Esophagus squamous epithelium (tissue), 5 donors: ENCODE measurements at regions not wholly inside any gene's neighbourhood (a gene's known extent, or its start where the extent isn't known, plus 50 kb on each side); places are given as distances from the start of the nearest gene placed in this dataset.

Experiments used
- DNase-seq: peaks from one replicate; lab custom pipeline; 2025; lab: John Stamatoyannopoulos, UW
- H3K27ac ChIP-seq, 4 donors: fragments of 200-600 bp; sonication (generic); one replicate each; pipeline ENCODE4 v1.5.1; 2016 to 2019; ENCODE audit warnings: mild to moderate bottlenecking in 1 of 4
- H3K27me3 ChIP-seq, 4 donors: fragments of 200-600 bp; sonication (generic); 1 replicate in 3 of 4; 2 replicates in 1 of 4; pipeline versions ENCODE4 v1.5.1 to v1.6.0; 2017 to 2021; ENCODE audit warnings: antibody characterized with exemption in 1 of 4
- H3K36me3 ChIP-seq, 3 donors: fragments of 200-600 bp; sonication (generic); one replicate each; pipeline ENCODE4 v1.5.1; 2016 to 2019
- H3K4me1 ChIP-seq, 3 donors: fragments of 200-600 bp; sonication (generic); one replicate each; pipeline ENCODE4 v1.5.1; 2017 to 2019
- H3K4me3 ChIP-seq, 4 donors: fragments of 200-600 bp; sonication (generic); 1 replicate in 3 of 4; 2 replicates in 1 of 4; pipeline ENCODE4 v1.5.1; 2016 to 2019; ENCODE audit warnings: mild to moderate bottlenecking in 2 of 4, moderate library complexity in 1 of 4
- H3K9me3 ChIP-seq, 3 donors: fragments of 200-600 bp; sonication (generic); one replicate each; pipeline ENCODE4 v1.5.1; 2016 to 2019
- POLR2A ChIP-seq, 4 donors: fragments of 450-650 bp; IDR thresholded peaks; one replicate each; pipeline ENCODE4 v1.6.1; 2017; ENCODE audit warnings: antibody characterized with exemption in 4 of 4, mild to moderate bottlenecking in 4 of 4, moderate library complexity in 3 of 4
- WGBS, 2 donors: methylation state at CpG; one replicate each; pipeline ENCODE4 v1.1.5; 2018; 5-methylcytosine and 5-hydroxymethylcytosine counted together
- intact Hi-C: fragments of 100-400 bp; cut with DNase I; formaldehyde crosslinking; loops from one replicate; pipeline ENCODE4 v1.15.0; 2022
- TF ChIP-seq, protein P1 (sequence below), 6 experiments: fragments of 450-650 bp in 4 of 6; fragments of 200-600 bp in 2 of 6; sonication (generic) in 2 of 6; IDR thresholded peaks; one replicate each; pipeline ENCODE4 v1.5.1; 2016 to 2019; ENCODE audit warnings: antibody characterized with exemption in 6 of 6, mild to moderate bottlenecking in 4 of 6, moderate library complexity in 4 of 6
- donor health status: DM: yes; HTN: yes; CAD: no.

DNA sequence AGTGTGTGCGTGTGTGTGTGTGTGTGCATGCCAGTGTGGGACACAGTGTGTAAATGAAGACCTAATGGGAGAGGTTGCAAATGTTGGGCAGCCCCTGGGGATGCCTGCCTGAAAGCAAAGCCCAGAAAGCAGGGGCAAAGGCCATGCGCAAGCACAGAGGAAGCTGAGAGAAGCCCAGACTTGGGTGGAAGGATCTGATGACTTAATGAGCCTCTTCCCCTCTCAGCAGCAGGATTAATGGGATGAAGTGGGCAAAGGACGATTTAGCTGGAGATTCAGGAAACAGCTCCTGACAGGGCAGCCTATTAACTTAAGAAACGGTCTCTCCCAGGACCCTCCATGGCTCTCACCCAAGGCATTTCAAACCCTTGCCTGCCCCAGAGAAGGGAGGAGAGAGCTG lies 107.3 kb downstream of the EFNB1 start:
- 72 to 80% methylated on average over 3 to 4 of the region's 4 CpGs for WGBS, 2 donors
- H3K4me3 ChIP-seq, result no peak overlapping the region

GRCh38 chrX:68935362-68935761 lies 106.5 kb downstream of the EFNB1 start:
- WGBS, 2 donors, result 60% methylated on average over 2 of the region's 2 CpGs; no CpG with 5 or more reads in 1 of the 2 donors
- intact Hi-C loops, result no loop called here
- H3K36me3 ChIP-seq, result no peaks in the 10 kb centered on the region
- no peaks in the 10 kb centered on the region for H3K4me1 ChIP-seq
- no peak for TF ChIP-seq POLR2A (IDR thresholded peaks at IDR 0.05)
- no peak overlapping the region for H3K27ac ChIP-seq
- DNase-seq, result no peak
- no peak overlapping the region for H3K4me3 ChIP-seq
- H3K9me3 ChIP-seq, result no peaks in the 10 kb centered on the region
- H3K27me3 ChIP-seq, result no peaks in the 10 kb centered on the region

More for the DNA sequence above, 107.3 kb downstream of the EFNB1 start:
- DNase-seq, result no peak
- H3K27ac ChIP-seq, result no peak overlapping the region
- intact Hi-C loops, result no loop called here
- no peaks in the 10 kb centered on the region for H3K27me3 ChIP-seq
- no peaks in the 10 kb centered on the region for H3K36me3 ChIP-seq
- H3K4me1 ChIP-seq, result no peaks in the 10 kb centered on the region
- H3K9me3 ChIP-seq, result no peaks in the 10 kb centered on the region
- TF ChIP-seq, protein P1, sequence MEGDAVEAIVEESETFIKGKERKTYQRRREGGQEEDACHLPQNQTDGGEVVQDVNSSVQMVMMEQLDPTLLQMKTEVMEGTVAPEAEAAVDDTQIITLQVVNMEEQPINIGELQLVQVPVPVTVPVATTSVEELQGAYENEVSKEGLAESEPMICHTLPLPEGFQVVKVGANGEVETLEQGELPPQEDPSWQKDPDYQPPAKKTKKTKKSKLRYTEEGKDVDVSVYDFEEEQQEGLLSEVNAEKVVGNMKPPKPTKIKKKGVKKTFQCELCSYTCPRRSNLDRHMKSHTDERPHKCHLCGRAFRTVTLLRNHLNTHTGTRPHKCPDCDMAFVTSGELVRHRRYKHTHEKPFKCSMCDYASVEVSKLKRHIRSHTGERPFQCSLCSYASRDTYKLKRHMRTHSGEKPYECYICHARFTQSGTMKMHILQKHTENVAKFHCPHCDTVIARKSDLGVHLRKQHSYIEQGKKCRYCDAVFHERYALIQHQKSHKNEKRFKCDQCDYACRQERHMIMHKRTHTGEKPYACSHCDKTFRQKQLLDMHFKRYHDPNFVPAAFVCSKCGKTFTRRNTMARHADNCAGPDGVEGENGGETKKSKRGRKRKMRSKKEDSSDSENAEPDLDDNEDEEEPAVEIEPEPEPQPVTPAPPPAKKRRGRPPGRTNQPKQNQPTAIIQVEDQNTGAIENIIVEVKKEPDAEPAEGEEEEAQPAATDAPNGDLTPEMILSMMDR (IDR thresholded peaks at IDR 0.05), result no peak
- no peak for TF ChIP-seq POLR2A (IDR thresholded peaks at IDR 0.05)

DNA sequence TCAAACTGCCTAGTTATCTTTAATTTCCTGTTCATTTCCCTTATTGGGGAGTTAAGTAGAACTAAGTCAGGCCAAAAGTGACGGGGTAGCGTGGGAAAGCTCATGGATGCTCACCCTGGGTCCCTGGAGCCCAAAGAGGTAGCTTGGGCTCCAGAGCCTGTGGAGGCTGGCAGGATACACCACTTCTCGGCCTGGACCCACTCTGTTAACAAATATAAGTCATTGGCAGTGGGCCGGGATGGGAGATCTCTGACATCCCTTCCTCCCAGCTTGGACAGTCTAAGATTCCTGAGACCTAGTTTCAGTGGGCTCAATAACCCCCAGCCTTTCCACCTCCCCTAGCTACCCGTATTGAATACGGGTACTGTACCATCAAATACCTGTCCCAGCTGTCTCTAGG lies 106.1 kb downstream of the EFNB1 start:
- H3K4me1 ChIP-seq, result no peaks in the 10 kb centered on the region
- H3K27ac ChIP-seq, result no peak overlapping the region
- no peaks in the 10 kb centered on the region for H3K9me3 ChIP-seq
- TF ChIP-seq, protein P1 (IDR thresholded peaks at IDR 0.05), result no peak
- TF ChIP-seq POLR2A (IDR thresholded peaks at IDR 0.05), result no peak
- 73 to 88% methylated on average over 2 to 6 of the region's 6 CpGs for WGBS, 2 donors
- no peak for DNase-seq
- no peak overlapping the region for H3K4me3 ChIP-seq
- H3K27me3 ChIP-seq, result no peaks in the 10 kb centered on the region
- H3K36me3 ChIP-seq, result no peaks in the 10 kb centered on the region
- intact Hi-C loops, result no loop called here

DNA sequence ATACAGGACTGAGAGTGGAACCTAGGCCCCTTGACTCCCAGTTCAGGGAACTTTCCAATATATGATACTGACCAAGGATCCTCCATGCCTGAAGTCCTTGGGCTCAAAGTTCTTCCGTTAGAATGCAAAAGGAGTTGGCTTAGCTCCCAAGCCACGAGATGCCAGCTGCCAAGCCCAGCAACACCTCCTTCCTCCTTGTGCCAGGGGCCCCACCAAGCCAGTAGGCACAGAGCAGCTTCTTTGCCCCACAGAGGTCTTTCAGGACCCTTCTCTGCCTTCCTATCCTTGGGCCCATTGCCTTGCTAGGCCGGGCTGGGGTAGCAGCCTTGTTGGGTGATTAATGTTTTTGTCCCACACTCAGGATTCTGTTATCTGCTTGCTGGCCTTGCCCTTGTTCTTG lies 105.6 kb downstream of the EFNB1 start:
- intact Hi-C loops, result no loop called here
- no peaks in the 10 kb centered on the region for H3K36me3 ChIP-seq
- no peak for DNase-seq
- H3K27me3 ChIP-seq, result no peaks in the 10 kb centered on the region
- no peaks in the 10 kb centered on the region for H3K9me3 ChIP-seq
- no peak overlapping the region for H3K4me3 ChIP-seq
- no peak overlapping the region for H3K27ac ChIP-seq
- WGBS, 2 donors, result 63 to 87% methylated on average over 1 to 2 of the region's 3 CpGs
- TF ChIP-seq POLR2A (IDR thresholded peaks at IDR 0.05), result no peak
- TF ChIP-seq, protein P1 (IDR thresholded peaks at IDR 0.05), result no peak
- no peaks in the 10 kb centered on the region for H3K4me1 ChIP-seq

DNA sequence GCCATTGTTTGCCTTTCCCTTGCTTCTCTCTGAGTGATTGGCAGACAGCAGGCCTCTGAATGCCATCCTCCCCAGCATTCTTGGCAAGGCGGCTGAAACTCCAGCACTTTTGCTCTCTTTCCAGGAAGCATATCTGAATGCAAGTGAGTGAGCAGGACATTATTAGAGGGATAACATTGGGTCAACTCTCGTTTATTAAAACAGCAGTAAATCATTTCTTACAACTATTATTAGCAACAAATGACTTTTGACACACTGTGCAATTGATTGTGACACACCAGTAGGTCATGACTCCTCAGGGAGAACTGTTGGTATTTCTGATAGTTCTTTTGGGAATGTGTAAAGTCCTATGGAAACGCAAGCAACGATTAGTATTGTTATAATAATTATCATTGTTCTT lies 103.8 kb downstream of the EFNB1 start:
- Histone ChIP-seq H3K9me3 (no peaks in the 10 kb centered on the region), H3K36me3 (no peaks in the 10 kb centered on the region), H3K27me3 (no peaks in the 10 kb centered on the region), H3K4me1 (no peaks in the 10 kb centered on the region), H3K27ac (no peak overlapping the region), H3K4me3 (no peak overlapping the region)
- TF ChIP-seq, protein P1 (IDR thresholded peaks at IDR 0.05), result no peak
- TF ChIP-seq POLR2A (IDR thresholded peaks at IDR 0.05), result no peak
- no peak for DNase-seq
- intact Hi-C loops, result no loop called here
- WGBS, 2 donors, result 58 to 71% methylated on average over 4 of the region's 4 CpGs

DNA sequence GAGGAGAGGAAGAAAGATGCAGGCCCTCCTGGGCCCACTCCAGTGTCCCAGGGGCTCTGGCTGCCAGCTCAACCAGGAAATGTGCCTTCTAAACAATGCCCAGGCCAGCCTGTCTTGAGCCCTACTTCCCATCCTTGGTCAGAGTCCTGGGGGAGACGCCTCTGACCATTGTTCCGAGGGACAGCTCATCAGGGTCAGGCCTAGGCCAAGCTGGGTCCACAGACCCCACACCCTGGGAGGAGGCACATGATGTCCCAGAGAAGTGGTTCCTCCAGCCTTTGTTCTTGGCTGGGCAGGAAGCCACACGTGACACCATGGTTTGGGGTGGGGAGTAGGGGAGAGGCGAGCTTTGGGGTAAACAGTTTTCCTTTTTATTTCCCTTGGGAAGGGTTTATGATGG lies 102.5 kb downstream of the EFNB1 start:
- TF ChIP-seq POLR2A (IDR thresholded peaks at IDR 0.05), result no peak
- TF ChIP-seq, protein P1 (IDR thresholded peaks at IDR 0.05), result no peak
- H3K9me3 ChIP-seq, result no peaks in the 10 kb centered on the region
- intact Hi-C loops, result no loop called here
- H3K4me3 ChIP-seq, result no peak overlapping the region
- no peak for DNase-seq
- no peaks in the 10 kb centered on the region for H3K36me3 ChIP-seq
- no peaks in the 10 kb centered on the region for H3K27me3 ChIP-seq
- no peaks in the 10 kb centered on the region for H3K4me1 ChIP-seq
- 67% methylated on average over 1 of the region's 4 CpGs; no CpG with 5 or more reads in 1 of the 2 donors for WGBS, 2 donors
- H3K27ac ChIP-seq, result no peak overlapping the region
